NCI-H82 treated with DMSO at 0.1 percent for 48 hours (cell line): ENCODE measurements at regions not wholly inside any gene's neighbourhood (a gene's known extent, or its start where the extent isn't known, plus 50 kb on each side); places are given as distances from the start of the nearest gene placed in this dataset.

Experiments used
- DNase-seq: peaks from one replicate; lab custom pipeline; 2025; ENCODE audit not compliant: unreplicated experiment; lab: John Stamatoyannopoulos, UW

DNA sequence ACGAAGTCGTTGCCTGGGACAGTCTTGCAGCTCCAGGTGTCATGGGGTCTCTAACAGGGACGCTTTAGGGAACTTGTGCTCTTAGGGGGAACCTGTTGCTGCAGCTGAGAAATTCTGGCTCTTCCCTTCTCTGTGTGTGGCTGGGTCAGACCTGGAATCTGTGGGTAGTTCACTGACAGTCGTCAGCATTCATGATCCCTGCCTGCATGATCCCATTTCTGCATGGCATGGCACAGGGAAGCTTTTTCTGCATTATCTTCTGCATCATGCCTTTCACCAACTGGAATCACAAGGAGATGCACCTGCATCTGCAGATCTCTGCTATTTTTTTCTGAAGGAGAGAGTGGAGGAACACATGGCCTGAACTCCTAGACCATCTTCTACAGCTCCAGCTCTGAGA lies 85.6 kb downstream of the SOX9 start:
- no peak for DNase-seq

GRCh38 chr17:72208832-72209231 lies 88.0 kb downstream of the SOX9 start:
- no peak for DNase-seq

GRCh38 chr17:72212041-72212440 lies 91.2 kb downstream of the SOX9 start:
- no peak for DNase-seq

DNA sequence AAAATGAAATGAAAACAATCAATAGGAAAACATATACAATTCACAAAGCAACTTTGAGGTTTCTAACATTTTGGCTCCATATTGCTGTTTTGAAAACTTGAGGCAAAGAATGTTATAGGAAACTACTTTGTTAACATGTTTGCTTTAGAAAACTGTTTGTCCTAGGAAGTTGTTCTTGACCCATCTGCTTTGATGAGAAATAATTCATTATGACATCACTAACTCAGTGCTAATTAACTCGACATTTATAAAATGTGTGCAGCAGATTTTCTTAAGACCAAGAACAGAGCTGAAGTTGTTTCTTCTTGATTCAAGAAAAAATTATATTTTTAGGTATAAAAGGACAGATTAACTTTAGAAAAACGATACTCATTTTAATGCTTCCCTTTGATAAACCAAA lies 94.7 kb downstream of the SOX9 start:
- no peak for DNase-seq

GRCh38 chr17:72215928-72216327 lies 95.1 kb downstream of the SOX9 start:
- no peak for DNase-seq

DNA sequence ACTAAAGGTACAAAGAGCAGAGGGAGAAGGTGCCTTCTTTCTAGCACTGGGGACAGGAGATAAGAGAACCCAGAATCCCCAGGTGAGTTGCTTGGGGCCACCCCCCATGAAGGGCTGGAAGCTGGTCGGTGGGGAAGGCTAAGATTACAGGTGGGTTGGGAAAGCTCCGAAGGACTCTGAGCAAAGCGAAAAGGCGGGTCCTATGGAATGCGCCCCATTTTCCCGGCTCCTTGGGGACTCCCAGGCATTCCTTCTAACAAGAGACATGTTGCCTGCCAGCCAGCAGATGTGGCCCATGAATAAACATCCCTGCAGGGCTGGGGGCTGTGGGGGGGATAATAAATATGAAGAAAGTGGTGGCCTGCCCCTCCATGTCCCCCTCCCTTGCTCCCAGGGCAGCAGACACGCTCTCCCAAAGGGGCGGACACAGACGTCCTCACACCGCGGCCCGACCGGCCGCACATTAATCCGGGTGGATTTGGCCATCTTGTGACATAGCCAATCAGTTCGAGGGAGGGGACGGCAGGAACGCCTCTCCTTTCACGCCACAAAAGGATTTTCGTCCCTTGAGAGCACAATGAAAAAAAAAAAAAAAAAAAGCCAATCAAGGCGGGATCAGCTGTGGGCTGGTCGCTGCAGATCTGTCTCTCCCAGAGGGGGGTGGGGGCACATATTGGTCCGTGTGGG lies 98.5 kb downstream of the SOX9 start:
- no peak for DNase-seq

DNA sequence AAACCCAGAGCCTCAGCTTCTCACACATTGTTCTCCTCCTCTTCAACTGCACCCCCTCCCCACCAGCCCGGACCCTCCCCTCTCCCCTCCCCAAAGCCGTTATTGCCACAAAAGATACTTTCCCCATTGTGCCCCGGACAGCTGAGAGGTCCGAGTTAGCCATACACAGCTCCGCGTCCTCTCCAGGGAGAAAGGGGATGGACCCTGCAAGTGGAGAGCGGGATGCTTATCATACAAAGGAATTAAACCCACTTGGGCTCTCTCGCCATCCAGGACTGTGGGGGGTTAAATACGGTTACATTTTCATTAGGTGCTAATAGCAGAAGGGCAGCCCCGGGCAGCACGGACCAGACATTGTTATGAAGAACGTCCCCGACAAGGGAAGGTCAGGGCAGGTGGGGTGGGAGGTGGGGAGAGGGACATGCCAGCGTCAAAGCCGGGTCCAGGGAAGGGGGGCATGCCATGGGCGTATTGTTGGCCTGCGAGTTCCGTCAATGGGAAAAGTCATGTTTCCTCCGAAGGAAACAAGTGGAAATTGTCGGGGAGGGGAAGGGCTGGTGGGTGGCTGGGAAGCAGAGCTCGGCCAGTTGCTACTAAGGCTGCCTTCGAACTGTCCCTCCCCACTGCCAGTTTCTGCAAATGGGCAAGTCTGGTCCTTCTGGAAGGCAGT lies 99.1 kb downstream of the SOX9 start:
- no peak for DNase-seq

- DNase-seq = no peak
Observed at GRCh38 chr17:72222661-72223380, 102.0 kb downstream of the SOX9 start.

DNA sequence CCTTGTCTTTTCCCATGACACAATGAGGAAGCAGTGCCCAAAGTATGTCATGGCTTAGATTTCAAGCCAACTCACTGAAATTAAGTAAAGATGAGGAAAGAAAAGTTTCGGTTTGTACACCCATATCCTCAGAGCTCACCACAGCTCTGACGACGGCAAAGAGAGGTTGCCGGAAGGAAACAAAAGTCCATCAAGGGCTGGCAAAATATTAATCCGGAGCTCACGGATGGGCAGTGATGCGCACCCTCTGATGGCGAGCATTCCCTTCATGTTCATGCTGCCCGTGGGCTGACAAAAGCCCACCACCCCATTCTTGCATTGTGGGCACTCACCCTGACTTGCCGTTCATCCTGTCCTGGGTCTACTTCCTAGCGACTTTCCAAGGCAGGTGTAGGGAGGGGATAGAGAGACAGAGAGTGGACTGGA lies 103.1 kb downstream of the SOX9 start:
- no peak for DNase-seq

DNA sequence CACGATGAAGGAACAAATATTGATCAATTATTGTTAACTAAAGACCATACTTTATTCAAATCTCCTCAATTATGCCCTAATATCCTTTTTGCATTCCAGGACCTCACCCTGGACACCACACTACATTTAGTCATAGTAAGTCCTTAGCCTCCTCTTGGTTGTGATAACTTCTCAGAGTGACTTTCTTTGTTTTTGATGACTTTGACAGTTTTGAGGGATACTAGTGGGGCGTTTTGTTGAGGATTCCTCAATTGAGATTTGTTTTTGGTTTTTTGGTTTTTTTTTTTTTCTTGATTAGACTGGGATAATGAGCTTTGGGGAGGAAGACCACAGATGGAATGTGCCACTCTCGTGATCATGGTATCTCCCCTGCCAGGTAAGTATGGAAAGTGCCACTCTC lies 105.5 kb downstream of the SOX9 start:
- no peak for DNase-seq

- no peak for DNase-seq
Observed at GRCh38 chr17:72233986-72234385, 113.2 kb downstream of the SOX9 start.

- DNase-seq = no peak
Observed at GRCh38 chr17:72234985-72235384, 114.2 kb downstream of the SOX9 start.

DNA sequence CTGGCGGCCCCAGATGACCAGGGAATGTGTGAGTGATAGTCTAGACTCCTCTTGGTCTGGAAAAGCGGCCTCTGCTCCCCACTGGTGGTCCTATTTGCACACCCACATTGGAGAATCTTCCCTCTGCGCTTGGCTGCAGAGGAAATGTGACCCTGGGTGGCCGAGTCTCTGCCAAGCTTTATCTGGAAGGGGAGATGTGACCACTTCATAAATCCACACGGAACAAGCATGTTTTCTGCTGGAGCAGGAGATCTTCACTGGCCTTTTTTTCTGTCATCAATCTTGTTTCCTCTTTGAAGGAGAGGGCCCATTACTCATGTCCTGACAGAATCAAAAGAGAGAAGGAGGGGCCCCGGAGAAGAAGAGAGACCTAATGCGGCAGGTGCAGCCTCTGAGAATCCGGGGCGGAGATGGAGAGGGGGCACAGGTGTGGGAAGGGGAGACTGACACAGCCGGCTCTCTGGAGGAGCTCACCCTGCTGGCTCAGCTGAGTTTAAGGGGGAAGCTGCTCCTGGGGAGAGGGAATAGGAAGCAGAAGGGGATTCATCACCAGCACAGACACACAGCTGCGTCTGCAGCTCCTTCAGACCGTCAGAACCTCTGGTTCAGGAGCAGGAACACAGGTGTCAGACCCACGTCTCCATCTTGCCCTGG lies 116.3 kb downstream of the SOX9 start:
- no peak for DNase-seq

GRCh38 chr17:72238157-72238673 lies 117.4 kb downstream of the SOX9 start:
- no peak for DNase-seq

- no peak for DNase-seq
Observed at GRCh38 chr17:72239548-72239947, 118.7 kb downstream of the SOX9 start.

- DNase-seq = no peak
Observed at GRCh38 chr17:72240333-72240732, 119.5 kb downstream of the SOX9 start.

DNA sequence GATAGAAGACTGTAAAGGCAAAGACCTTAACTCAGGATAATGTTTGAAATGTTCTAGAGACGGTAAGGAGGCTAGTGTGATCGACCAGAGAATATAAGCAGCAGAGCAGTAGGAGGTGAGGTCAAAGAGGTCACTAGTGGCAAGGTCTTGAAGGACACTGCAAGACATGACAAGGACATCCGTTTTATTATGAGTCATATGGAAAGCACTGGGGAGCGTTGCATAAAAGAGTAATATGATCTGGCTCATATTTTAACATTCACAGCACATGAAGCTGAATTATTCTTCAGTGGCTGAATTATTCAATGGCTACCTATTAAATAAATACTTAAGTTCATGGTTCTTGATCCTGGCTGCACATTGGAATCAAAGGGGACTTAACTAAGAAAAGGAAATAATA lies 123.7 kb downstream of the SOX9 start:
- no peak for DNase-seq

GRCh38 chr17:72244956-72245355 lies 124.1 kb downstream of the SOX9 start:
- no peak for DNase-seq

- DNase-seq = no peak
Observed at GRCh38 chr17:72249441-72249840, 128.6 kb downstream of the SOX9 start.

- no peak for DNase-seq
Observed at GRCh38 chr17:72250206-72250605, 129.4 kb downstream of the SOX9 start.

DNA sequence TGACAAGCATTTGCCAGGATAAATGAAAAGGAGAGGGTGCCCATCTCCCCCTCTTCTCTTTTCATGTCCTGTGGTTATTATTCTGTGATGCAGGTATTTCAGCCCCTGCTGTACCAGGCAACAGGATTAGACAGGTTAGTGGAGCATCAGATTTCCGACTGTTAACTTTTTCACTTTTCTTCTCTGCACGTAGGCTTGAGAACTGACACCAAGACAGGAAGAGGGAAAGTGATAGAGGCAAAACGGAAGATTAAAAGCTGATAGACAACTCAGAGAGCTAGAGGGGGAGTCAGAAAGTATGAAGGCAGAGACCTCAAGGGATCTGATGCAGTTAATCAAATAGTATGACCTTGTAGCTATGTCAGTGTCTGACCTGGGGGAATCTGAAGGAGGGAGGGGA lies 132.8 kb downstream of the SOX9 start:
- no peak for DNase-seq
